A549 (cell line): ENCODE measurements at regions not wholly inside any gene's neighbourhood (a gene's known extent, or its start where the extent isn't known, plus 50 kb on each side); places are given as distances from the start of the nearest gene placed in this dataset.

ENCODE experiments used
- ATAC-seq, 2 experiments: fragments of 200-7000 bp in 1 of 2; fragments of >200 bp in 1 of 2; cut with Nextera tagmentation in 1 of 2; cut with Tn5 transposase in 1 of 2; 3 replicates each; pipeline versions ENCODE4 v1.8.0 to v1.9.1; 2018 to 2020; ENCODE audit warnings: mild to moderate bottlenecking in 1 of 2, moderate library complexity in 1 of 2
- CTCF ChIA-PET: fragments of 300-600 bp; sonication (Branson Sonifier 250); formaldehyde crosslinking; extraction: SDS; loops from one replicate; lab custom pipeline; 2021; ENCODE audit warnings: antibody characterized with exemption, inconsistent platforms; lab: Yijun Ruan, JAX
- POLR2A ChIA-PET: fragments of 350-600 bp; formaldehyde crosslinking; extraction: SDS; loops from one replicate; lab custom pipeline; 2021; ENCODE audit warnings: antibody characterized with exemption, inconsistent platforms; lab: Yijun Ruan, JAX
- DNase-seq, 2 experiments: peaks; one replicate each; pipeline versions ENCODE4 v3.0.0 to v3.0.0-alpha.2; 2011 to 2016; ENCODE audit warnings: low read depth in 1 of 2, low spot score in 1 of 2
- FAIRE-seq: peaks from 2 replicates; lab custom pipeline; 2011; peaks lifted over from hg19 to GRCh38; lab: Jason Lieb, UNC
- H3K27ac ChIP-seq, 2 experiments: fragments of >200 bp; sonication (Bioruptor Twin); formaldehyde crosslinking; 3 replicates each; pipeline ENCODE4 v1.5.1; 2016 to 2017
- H3K4me1 ChIP-seq: fragments of >200 bp; sonication (Bioruptor Twin); formaldehyde crosslinking; 3 replicates; pipeline ENCODE4 v1.6.1; 2016
- H3K4me2 ChIP-seq: fragments of >200 bp; sonication (Bioruptor Twin); formaldehyde crosslinking; 3 replicates; pipeline ENCODE4 v1.6.1; 2016
- H3K4me3 ChIP-seq: fragments of >200 bp; sonication (Bioruptor Twin); formaldehyde crosslinking; 3 replicates; pipeline ENCODE4 v1.5.1; 2016
- H3K9me3 ChIP-seq: fragments of >200 bp; sonication (Bioruptor Twin); formaldehyde crosslinking; 3 replicates; pipeline ENCODE4 v1.6.1; 2016
- BHLHE40 ChIP-seq: IDR thresholded peaks from 2 replicates; pipeline ENCODE4 v1.6.1; 2012; ENCODE audit warnings: low read depth, low read length, inconsistent platforms
- EP300 ChIP-seq, 2 experiments: fragments of >200 bp; sonication (Bioruptor Twin); formaldehyde crosslinking; IDR thresholded peaks; 2 replicates in 1 of 2; 3 replicates in 1 of 2; pipeline ENCODE4 v1.6.1; 2016 to 2017
- FOSB ChIP-seq: fragments of 250-450 bp; sonication (Bioruptor Pico); IDR thresholded peaks from 2 replicates; pipeline ENCODE4 v1.5.0; 2020; ENCODE audit warnings: mild to moderate bottlenecking, moderate library complexity
- FOXS1 ChIP-seq: fragments of 250-450 bp; sonication (Bioruptor Pico); IDR thresholded peaks from 2 replicates; pipeline ENCODE4 v1.5.0; 2020; ENCODE audit warnings: mild to moderate bottlenecking, moderate library complexity
- HOXB13 ChIP-seq: fragments of 250-450 bp; sonication (Bioruptor Pico); IDR thresholded peaks from 2 replicates; pipeline ENCODE4 v1.5.0; 2020; ENCODE audit warnings: low read depth, mild to moderate bottlenecking, moderate library complexity
- JUNB ChIP-seq: fragments of >200 bp; sonication (Bioruptor Twin); formaldehyde crosslinking; IDR thresholded peaks from 2 replicates; pipeline ENCODE4 v1.6.1; 2016
- KDM5A ChIP-seq: fragments of 200-600 bp; sonication (generic); IDR thresholded peaks from 2 replicates; pipeline ENCODE4 v1.6.1; 2016; ENCODE audit warnings: antibody characterized with exemption, mild to moderate bottlenecking
- MAZ ChIP-seq: fragments of 150-350 bp; IDR thresholded peaks from 2 replicates; pipeline ENCODE4 v1.6.1; 2014; ENCODE audit warnings: antibody characterized with exemption, low read depth, low read length, borderline replicate concordance
- MYC ChIP-seq: IDR thresholded peaks from 2 replicates; pipeline ENCODE4 v1.6.1; 2012; ENCODE audit warnings: mild to moderate bottlenecking, inconsistent platforms, low read length, improper control_type of control experiment, borderline replicate concordance
- NPAS2 ChIP-seq: fragments of 250-450 bp; sonication (Bioruptor Pico); IDR thresholded peaks from 2 replicates; pipeline ENCODE4 v1.8.0; 2022; ENCODE audit warnings: mild to moderate bottlenecking, moderate library complexity, borderline replicate concordance
- NR3C1 ChIP-seq: fragments of >200 bp; sonication (Bioruptor Twin); formaldehyde crosslinking; IDR thresholded peaks from 3 replicates; pipeline ENCODE4 v1.6.1; 2017
- POLR2AphosphoS2 ChIP-seq: conservative IDR thresholded peaks from 2 replicates; pipeline ENCODE4 v1.6.1; 2012; ENCODE audit warnings: low read length, improper control_type of control experiment, inconsistent platforms
- RAD21 ChIP-seq, 2 experiments: fragments of >200 bp in 1 of 2; sonication (Bioruptor Twin) in 1 of 2; formaldehyde crosslinking in 1 of 2; IDR thresholded peaks in 1 of 2; conservative IDR thresholded peaks in 1 of 2; 2 replicates in 1 of 2; 3 replicates in 1 of 2; pipeline ENCODE4 v1.6.1; 2012 to 2018; ENCODE audit warnings: inconsistent platforms in 1 of 2
- RARB ChIP-seq: fragments of 250-450 bp; sonication (Bioruptor Pico); IDR thresholded peaks from 2 replicates; pipeline ENCODE4 v1.8.0; 2021; ENCODE audit warnings: mild to moderate bottlenecking, moderate library complexity
- RCOR1 ChIP-seq: fragments of 150-350 bp; IDR thresholded peaks from 2 replicates; pipeline ENCODE4 v1.6.1; 2014; ENCODE audit warnings: antibody characterized with exemption, low read length, low read depth
- SMC3 ChIP-seq: fragments of >200 bp; sonication (Bioruptor Twin); formaldehyde crosslinking; IDR thresholded peaks from 3 replicates; pipeline ENCODE4 v1.6.1; 2018; ENCODE audit warnings: inconsistent platforms
- SREBF2 ChIP-seq: fragments of 450-650 bp; IDR thresholded peaks from 2 replicates; pipeline ENCODE4 v1.6.1; 2014; ENCODE audit warnings: mild to moderate bottlenecking, moderate library complexity
- ZFP36 ChIP-seq: fragments of 450-650 bp; IDR thresholded peaks from 2 replicates; pipeline ENCODE4 v1.6.1; 2014; ENCODE audit warnings: borderline replicate concordance; ENCODE audit not compliant: partially characterized antibody
- ZNF302 ChIP-seq: fragments of 250-450 bp; sonication (Bioruptor Pico); IDR thresholded peaks from 2 replicates; pipeline ENCODE4 v1.9.0; 2021; ENCODE audit warnings: inconsistent platforms, mild to moderate bottlenecking, moderate library complexity
- ZSCAN20 ChIP-seq: fragments of 250-450 bp; sonication (Bioruptor Pico); IDR thresholded peaks from 2 replicates; pipeline ENCODE4 v1.8.0; 2022; ENCODE audit warnings: mild to moderate bottlenecking, moderate library complexity
- WGBS: methylation state at CpG from one replicate; pipeline ENCODE4 v1.1.6; 2017; ENCODE audit errors: missing lambda C conversion rate; 5-methylcytosine and 5-hydroxymethylcytosine counted together
- TF ChIP-seq, protein P1 (sequence below): fragments of 250-450 bp; sonication (Bioruptor Pico); IDR thresholded peaks from 2 replicates; pipeline ENCODE4 v1.5.0; 2020; ENCODE audit warnings: low read depth, mild to moderate bottlenecking, moderate library complexity
- TF ChIP-seq, protein P2 (sequence below): fragments of 200-600 bp; sonication (generic); IDR thresholded peaks from 2 replicates; pipeline ENCODE4 v1.6.1; 2016; ENCODE audit warnings: antibody characterized with exemption, mild to moderate bottlenecking, moderate library complexity
- TF ChIP-seq, protein P3 (sequence below): IDR thresholded peaks from 2 replicates; pipeline ENCODE4 v1.6.1; 2012

DNA sequence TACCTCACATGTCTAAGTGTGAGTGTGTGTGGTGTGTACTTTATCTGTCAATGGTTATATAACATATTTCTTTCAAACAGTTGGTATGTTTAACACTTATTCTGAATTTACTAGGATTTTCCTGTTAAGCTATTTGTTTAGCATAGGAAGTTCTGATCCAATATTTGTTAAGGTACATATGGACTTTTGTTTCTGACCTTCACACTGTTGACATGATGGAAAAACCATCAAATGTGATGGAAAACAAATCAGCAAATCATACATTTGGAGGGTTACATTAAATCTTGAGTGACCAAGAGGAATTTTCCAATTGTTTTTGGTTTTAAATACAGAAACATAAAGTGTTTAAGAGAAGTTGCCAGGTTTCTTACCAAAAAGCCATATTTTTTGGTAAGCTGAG lies 638.9 kb downstream of the STK39 start:
- no peak for FAIRE-seq
- CTCF ChIA-PET: no interaction called here
- no peak for DNase-seq

DNA sequence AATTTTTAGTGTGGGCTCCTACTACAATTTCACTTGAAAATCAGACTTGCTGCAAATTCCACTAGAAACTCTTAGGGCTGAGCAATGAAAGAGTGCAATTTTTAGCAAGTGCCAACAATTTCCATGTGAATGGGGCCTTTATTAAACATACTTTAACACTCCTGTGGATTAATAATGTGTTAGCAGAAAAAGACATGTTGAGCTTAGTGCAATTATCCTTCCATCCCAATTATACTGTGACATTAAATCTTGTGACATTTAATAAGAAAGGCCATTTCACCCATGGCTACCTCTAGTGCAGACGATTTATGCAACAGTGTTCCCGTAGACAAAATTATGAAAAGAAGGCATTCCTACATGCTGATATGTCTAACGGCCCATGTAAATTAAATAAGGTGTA lies 639.7 kb downstream of the STK39 start:
- Histone ChIP-seq H3K4me1 (no peaks in the 10 kb centered on the region), H3K4me2 (no peak overlapping the region), H3K27ac (no peak overlapping the region), H3K4me3 (no peak overlapping the region), H3K9me3 (no peaks in the 10 kb centered on the region)
- TF ChIP-seq NR3C1: no peak
- no peak for TF ChIP-seq ZFP36
- no peak for TF ChIP-seq KDM5A
- TF ChIP-seq POLR2AphosphoS2: no peak
- TF ChIP-seq, protein P1, sequence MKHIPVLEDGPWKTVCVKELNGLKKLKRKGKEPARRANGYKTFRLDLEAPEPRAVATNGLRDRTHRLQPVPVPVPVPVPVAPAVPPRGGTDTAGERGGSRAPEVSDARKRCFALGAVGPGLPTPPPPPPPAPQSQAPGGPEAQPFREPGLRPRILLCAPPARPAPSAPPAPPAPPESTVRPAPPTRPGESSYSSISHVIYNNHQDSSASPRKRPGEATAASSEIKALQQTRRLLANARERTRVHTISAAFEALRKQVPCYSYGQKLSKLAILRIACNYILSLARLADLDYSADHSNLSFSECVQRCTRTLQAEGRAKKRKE (CRISPR knock-in tag): no peak
- TF ChIP-seq, protein P2, sequence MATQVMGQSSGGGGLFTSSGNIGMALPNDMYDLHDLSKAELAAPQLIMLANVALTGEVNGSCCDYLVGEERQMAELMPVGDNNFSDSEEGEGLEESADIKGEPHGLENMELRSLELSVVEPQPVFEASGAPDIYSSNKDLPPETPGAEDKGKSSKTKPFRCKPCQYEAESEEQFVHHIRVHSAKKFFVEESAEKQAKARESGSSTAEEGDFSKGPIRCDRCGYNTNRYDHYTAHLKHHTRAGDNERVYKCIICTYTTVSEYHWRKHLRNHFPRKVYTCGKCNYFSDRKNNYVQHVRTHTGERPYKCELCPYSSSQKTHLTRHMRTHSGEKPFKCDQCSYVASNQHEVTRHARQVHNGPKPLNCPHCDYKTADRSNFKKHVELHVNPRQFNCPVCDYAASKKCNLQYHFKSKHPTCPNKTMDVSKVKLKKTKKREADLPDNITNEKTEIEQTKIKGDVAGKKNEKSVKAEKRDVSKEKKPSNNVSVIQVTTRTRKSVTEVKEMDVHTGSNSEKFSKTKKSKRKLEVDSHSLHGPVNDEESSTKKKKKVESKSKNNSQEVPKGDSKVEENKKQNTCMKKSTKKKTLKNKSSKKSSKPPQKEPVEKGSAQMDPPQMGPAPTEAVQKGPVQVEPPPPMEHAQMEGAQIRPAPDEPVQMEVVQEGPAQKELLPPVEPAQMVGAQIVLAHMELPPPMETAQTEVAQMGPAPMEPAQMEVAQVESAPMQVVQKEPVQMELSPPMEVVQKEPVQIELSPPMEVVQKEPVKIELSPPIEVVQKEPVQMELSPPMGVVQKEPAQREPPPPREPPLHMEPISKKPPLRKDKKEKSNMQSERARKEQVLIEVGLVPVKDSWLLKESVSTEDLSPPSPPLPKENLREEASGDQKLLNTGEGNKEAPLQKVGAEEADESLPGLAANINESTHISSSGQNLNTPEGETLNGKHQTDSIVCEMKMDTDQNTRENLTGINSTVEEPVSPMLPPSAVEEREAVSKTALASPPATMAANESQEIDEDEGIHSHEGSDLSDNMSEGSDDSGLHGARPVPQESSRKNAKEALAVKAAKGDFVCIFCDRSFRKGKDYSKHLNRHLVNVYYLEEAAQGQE: no peak
- TF ChIP-seq SMC3: no peak
- TF ChIP-seq FOXS1: no peak
- TF ChIP-seq RARB (CRISPR knock-in tag): no peak
- TF ChIP-seq JUNB: no peak
- TF ChIP-seq HOXB13 (CRISPR knock-in tag): no peak
- FAIRE-seq (no peak), ATAC-seq (no peak), DNase-seq (no peak)
- CTCF ChIA-PET: no interaction called here
- POLR2A ChIA-PET: no interaction called here
- WGBS: 30% methylated on average over 3 of the region's 3 CpGs

More for the DNA sequence above, 638.9 kb downstream of the STK39 start:
- POLR2A ChIA-PET: no interaction called here
- no peaks in the 10 kb centered on the region for H3K9me3 ChIP-seq
- H3K4me1 ChIP-seq: no peaks in the 10 kb centered on the region
- no peak overlapping the region for H3K4me2 ChIP-seq
- H3K4me3 ChIP-seq: no peak overlapping the region
- no peak overlapping the region for H3K27ac ChIP-seq
- TF ChIP-seq RAD21 (conservative IDR thresholded peaks at IDR 0.05 in 1 of 2, IDR thresholded peaks at IDR 0.05 in 1 of 2) (no peak), FOXS1 (no peak), EP300 (IDR thresholded peaks at IDR 0.05) (no peak), KDM5A (no peak), FOSB (CRISPR knock-in tag) (no peak), MAZ (no peak), JUNB (no peak), ZSCAN20 (CRISPR knock-in tag) (no peak), BHLHE40 (no peak)
- TF ChIP-seq, protein P3, sequence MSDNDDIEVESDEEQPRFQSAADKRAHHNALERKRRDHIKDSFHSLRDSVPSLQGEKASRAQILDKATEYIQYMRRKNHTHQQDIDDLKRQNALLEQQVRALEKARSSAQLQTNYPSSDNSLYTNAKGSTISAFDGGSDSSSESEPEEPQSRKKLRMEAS: no peak
- ATAC-seq: no peak

DNA sequence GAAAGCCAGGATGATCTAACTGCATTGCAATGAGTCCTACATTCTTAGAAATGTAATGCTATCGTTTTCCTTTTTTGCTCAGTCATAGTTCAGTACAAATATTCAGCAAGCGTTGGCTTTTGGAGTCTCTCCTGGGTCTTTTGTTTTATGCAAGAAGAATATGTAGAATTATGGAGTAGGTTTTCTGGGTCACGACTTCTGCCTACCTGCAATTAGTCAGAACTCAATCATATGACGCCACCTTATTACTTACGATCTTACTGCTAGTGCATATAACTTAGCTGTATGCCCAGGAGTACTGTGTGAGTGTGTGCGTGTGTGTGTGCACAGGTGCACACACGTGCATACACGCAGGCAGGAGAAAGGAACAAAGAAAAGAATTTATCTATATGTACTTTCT lies 640.2 kb downstream of the STK39 start:
- FAIRE-seq: no peak
- no peak for ATAC-seq
- CTCF ChIA-PET: no interaction called here

More for the DNA sequence above, 640.2 kb downstream of the STK39 start:
- H3K4me2 ChIP-seq: no peak overlapping the region
- no peaks in the 10 kb centered on the region for H3K9me3 ChIP-seq
- no peak overlapping the region for H3K27ac ChIP-seq
- 43% methylated on average over 8 of the region's 8 CpGs for WGBS
- TF ChIP-seq MYC (no peak), NPAS2 (CRISPR knock-in tag) (no peak), SREBF2 (no peak), HOXB13 (CRISPR knock-in tag) (no peak), RCOR1 (no peak), ZNF302 (no peak)
- TF ChIP-seq, protein P1 (CRISPR knock-in tag): no peak
- no peak for DNase-seq
- no peak overlapping the region for H3K4me3 ChIP-seq
- no peaks in the 10 kb centered on the region for H3K4me1 ChIP-seq
- POLR2A ChIA-PET: no interaction called here
